ENCODE measurements at regions not wholly inside any gene's neighbourhood (a gene's known extent, or its start where the extent isn't known, plus 50 kb on each side); places are given as distances from the start of the nearest gene placed in this dataset.

DNA sequence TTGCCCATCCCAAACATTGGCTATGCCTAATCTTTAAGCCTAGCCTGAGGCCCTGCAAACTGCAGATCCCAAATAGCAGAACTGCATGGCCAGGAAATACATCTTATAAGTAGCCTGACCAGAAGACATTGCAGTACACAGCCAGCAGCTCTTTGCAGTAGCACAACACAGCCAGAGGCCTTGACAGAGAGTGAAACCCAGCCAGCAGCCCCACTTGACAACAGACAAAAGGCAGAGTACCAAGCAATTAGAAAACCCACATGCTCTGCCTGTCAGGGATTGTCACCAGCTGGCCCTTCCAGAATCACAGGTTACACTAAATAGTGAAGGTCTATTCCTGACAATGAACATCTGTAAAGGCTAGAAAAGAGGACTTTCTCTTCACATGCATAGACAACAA lies 242.8 kb upstream of the TMEM72 start:
- Histone ChIP-seq H3K4me2 (no peak overlapping the region), H3K27ac (no peak overlapping the region), H3K36me3 (no peaks in the 10 kb centered on the region), H3K9me3 (peaks cover 23% of the 10 kb centered on the region), H4K20me1 (no peaks in the 10 kb centered on the region), H3K4me1 (no peaks in the 10 kb centered on the region), H3K27me3 (no peaks in the 10 kb centered on the region), H3K9ac (no peak overlapping the region), H3K4me3 (no peak overlapping the region)
- no peak for TF ChIP-seq Cebpa-rat (IDR thresholded peaks at IDR 0.05)

DNA sequence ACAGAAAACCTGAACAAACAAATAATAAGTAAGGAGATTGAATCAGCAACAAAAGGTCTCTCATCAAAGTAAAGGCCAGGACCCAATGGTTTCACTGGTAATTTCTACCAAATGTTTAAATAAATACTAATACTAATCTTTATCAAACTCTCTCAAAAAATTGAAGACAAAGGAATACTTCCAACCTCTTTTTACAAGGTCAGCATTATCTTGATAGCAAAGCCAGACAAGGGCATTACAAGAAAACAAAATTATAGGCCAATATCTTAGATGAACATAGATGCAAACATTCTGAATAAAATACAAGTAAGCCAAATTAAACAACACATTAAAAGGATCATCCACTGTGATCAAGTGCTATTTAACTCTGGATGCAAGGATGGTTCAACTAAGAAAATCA lies 239.8 kb upstream of the TMEM72 start:
- Histone ChIP-seq H4K20me1 (no peaks in the 10 kb centered on the region), H3K4me1 (no peaks in the 10 kb centered on the region)
- TF ChIP-seq Cebpa-rat (IDR thresholded peaks at IDR 0.05) = no peak

DNA sequence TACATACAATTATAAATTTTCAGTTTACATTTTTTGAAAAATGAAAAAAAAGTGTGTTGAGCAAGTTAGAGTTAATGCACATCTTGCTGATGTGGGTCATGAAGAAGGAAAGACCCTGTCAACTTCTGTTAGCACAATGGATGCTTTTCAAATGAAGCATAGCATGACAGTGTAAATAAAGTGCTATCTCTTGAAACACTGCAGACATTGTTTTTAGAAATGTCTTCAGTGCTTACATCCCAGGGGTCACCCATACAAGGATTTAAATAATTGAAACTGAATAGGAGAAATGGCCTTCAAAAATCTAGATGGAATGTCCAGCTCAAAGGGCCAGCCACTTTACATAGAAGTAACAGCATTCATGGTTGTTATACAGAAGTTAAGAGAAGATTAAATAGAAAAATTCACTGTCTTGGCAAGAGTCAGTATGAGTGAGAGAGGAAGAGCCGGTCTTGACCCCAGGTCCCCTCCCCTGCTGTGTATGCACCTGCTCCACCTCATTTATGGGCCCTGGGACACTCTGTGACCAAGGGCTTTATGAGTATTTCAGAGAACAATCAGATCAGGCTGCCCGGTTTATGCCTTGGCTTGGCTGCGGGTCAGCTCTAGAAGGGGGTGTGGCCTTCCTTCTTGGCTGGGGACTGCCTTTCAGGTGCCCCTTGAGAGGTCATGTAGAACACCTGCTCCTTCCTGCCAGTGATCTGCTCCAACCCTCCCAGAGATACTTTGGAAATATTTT lies 237.7 kb upstream of the TMEM72 start:
- TF ChIP-seq Cebpa-rat (IDR thresholded peaks at IDR 0.05) = no peak
- Histone ChIP-seq H3K27ac (no peak overlapping the region), H3K4me1 (no peaks in the 10 kb centered on the region)

More for the DNA sequence above, 239.8 kb upstream of the TMEM72 start:
- Histone ChIP-seq H3K4me2 (no peak overlapping the region), H3K4me3 (no peak overlapping the region), H3K27ac (no peak overlapping the region), H3K9ac (no peak overlapping the region), H3K27me3 (no peaks in the 10 kb centered on the region), H3K9me3 (peaks cover 23% of the 10 kb centered on the region), H3K36me3 (no peaks in the 10 kb centered on the region)

GRCh38 chr10:44674536-44675386 lies 236.4 kb upstream of the TMEM72 start:
- no peaks in the 10 kb centered on the region for H3K9me3 ChIP-seq
- no peak overlapping the region for H3K4me2 ChIP-seq
- H3K27ac ChIP-seq = no peak overlapping the region
- H3K27me3 ChIP-seq = no peaks in the 10 kb centered on the region
- H3K9ac ChIP-seq = no peak overlapping the region
- H3K36me3 ChIP-seq = no peaks in the 10 kb centered on the region
- H3K4me3 ChIP-seq = no peak overlapping the region
- TF ChIP-seq Cebpa-rat (IDR thresholded peaks at IDR 0.05) = no peak
- no peaks in the 10 kb centered on the region for H4K20me1 ChIP-seq
- H3K4me1 ChIP-seq = no peaks in the 10 kb centered on the region

More for the DNA sequence above, 237.7 kb upstream of the TMEM72 start:
- H3K9ac ChIP-seq = no peak overlapping the region
- no peaks in the 10 kb centered on the region for H4K20me1 ChIP-seq
- H3K36me3 ChIP-seq = no peaks in the 10 kb centered on the region
- no peaks in the 10 kb centered on the region for H3K27me3 ChIP-seq
- no peak overlapping the region for H3K4me3 ChIP-seq
- H3K4me2 ChIP-seq = no peak overlapping the region
- peaks cover 3% of the 10 kb centered on the region for H3K9me3 ChIP-seq

GRCh38 chr10:44675387-44675874 lies 235.7 kb upstream of the TMEM72 start:
- Histone ChIP-seq H3K36me3 (no peaks in the 10 kb centered on the region), H3K27me3 (no peaks in the 10 kb centered on the region), H3K27ac (no peak overlapping the region), H4K20me1 (no peaks in the 10 kb centered on the region), H3K9ac (no peak overlapping the region), H3K4me2 (no peak overlapping the region), H3K4me3 (no peak overlapping the region), H3K9me3 (no peaks in the 10 kb centered on the region), H3K4me1 (no peaks in the 10 kb centered on the region)
- TF ChIP-seq Cebpa-rat (IDR thresholded peaks at IDR 0.05) = no peak

DNA sequence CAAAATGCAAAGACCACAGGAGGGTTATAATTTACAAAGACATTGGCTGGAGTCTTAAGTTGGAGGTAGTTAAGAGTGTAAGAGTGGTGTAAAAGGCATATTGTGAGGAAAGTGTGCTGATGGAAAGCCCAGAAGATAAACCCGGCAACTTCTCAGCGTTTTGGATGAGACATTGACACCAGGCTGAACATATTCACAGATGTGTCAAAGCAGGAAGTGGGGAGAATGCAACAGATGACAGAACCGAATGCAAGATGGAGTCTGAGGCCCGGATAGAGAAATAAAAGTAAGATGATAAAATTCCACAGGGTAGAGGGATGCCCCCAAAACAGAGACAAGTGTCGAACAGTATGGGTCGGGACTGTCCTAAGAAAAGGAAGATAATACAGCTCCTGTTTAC lies 230.4 kb upstream of the TMEM72 start:
- H3K9me3 ChIP-seq = no peaks in the 10 kb centered on the region
- H3K4me3 ChIP-seq = no peak overlapping the region
- no peaks in the 10 kb centered on the region for H4K20me1 ChIP-seq
- H3K9ac ChIP-seq = no peak overlapping the region
- TF ChIP-seq Cebpa-rat (IDR thresholded peaks at IDR 0.05) = no peak
- no peak overlapping the region for H3K4me2 ChIP-seq
- H3K36me3 ChIP-seq = no peaks in the 10 kb centered on the region
- no peaks in the 10 kb centered on the region for H3K27me3 ChIP-seq
- H3K4me1 ChIP-seq = no peaks in the 10 kb centered on the region
- H3K27ac ChIP-seq = no peak overlapping the region

DNA sequence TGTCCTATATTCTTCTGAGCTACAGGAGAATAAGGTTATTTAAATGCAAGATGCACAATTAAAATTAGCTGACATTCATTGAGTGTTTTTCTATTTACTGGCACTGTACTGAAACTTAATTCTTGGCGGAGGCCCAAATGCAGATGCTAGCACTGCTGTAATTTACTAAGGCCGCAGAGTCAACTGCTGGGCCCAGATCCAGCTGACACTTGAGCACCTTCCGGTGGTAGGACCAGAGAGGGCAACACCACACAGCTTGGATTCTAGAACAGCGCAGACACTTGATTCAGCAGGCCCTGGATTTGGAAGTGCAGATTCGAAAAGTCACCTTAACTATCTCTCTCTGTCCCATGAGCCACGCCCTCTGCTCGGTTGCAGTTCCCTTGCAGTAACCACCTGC lies 228.6 kb upstream of the TMEM72 start:
- H4K20me1 ChIP-seq = no peaks in the 10 kb centered on the region
- H3K9ac ChIP-seq = no peak overlapping the region
- no peaks in the 10 kb centered on the region for H3K4me1 ChIP-seq
- TF ChIP-seq Cebpa-rat (IDR thresholded peaks at IDR 0.05) = no peak
- H3K27ac ChIP-seq = no peak overlapping the region
- no peaks in the 10 kb centered on the region for H3K36me3 ChIP-seq
- no peaks in the 10 kb centered on the region for H3K9me3 ChIP-seq
- H3K4me2 ChIP-seq = no peak overlapping the region
- no peaks in the 10 kb centered on the region for H3K27me3 ChIP-seq
- H3K4me3 ChIP-seq = no peak overlapping the region

GRCh38 chr10:44684661-44685060 lies 226.5 kb upstream of the TMEM72 start:
- Histone ChIP-seq H3K9me3 (no peaks in the 10 kb centered on the region), H3K27ac (no peak overlapping the region)
- no peak for TF ChIP-seq Cebpa-rat (IDR thresholded peaks at IDR 0.05)

GRCh38 chr10:44685220-44685619 lies 225.9 kb upstream of the TMEM72 start:
- no peak overlapping the region for H3K27ac ChIP-seq
- no peaks in the 10 kb centered on the region for H3K9me3 ChIP-seq
- H3K4me1 ChIP-seq = no peaks in the 10 kb centered on the region
- no peak for TF ChIP-seq Cebpa-rat (IDR thresholded peaks at IDR 0.05)
- no peak overlapping the region for H3K9ac ChIP-seq
- H3K36me3 ChIP-seq = no peaks in the 10 kb centered on the region
- H4K20me1 ChIP-seq = no peaks in the 10 kb centered on the region
- no peak overlapping the region for H3K4me3 ChIP-seq
- H3K4me2 ChIP-seq = no peak overlapping the region
- no peaks in the 10 kb centered on the region for H3K27me3 ChIP-seq

More at GRCh38 chr10:44684661-44685060, 226.5 kb upstream of the TMEM72 start:
- Histone ChIP-seq H3K27me3 (no peaks in the 10 kb centered on the region), H4K20me1 (no peaks in the 10 kb centered on the region), H3K4me2 (no peak overlapping the region), H3K9ac (no peak overlapping the region), H3K36me3 (no peaks in the 10 kb centered on the region), H3K4me1 (no peaks in the 10 kb centered on the region), H3K4me3 (no peak overlapping the region)

DNA sequence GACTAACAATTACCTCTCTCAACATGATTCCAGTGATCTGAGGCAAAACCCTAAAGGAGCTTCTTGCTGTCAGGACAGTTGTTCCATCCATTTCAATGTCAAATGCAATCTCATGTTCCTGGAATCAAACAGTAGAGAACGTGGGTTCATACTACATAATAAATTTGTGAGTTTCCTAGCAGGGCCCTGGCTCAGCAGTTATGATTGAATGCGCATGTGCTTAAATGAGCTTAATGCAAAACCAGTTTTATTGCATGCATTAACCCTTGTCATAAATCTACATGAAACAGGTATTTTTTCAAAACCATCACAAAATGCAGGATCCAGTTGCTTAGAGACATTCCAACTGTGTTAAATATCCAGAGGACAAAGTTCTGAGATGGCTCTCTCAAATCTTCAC lies 225.4 kb upstream of the TMEM72 start:
- no peak overlapping the region for H3K27ac ChIP-seq
- H3K9me3 ChIP-seq = no peaks in the 10 kb centered on the region
- no peak for TF ChIP-seq Cebpa-rat (IDR thresholded peaks at IDR 0.05)

More for the DNA sequence above, 225.4 kb upstream of the TMEM72 start:
- Histone ChIP-seq H3K4me2 (no peak overlapping the region), H3K4me1 (no peaks in the 10 kb centered on the region), H3K36me3 (no peaks in the 10 kb centered on the region), H3K4me3 (no peak overlapping the region), H3K27me3 (no peaks in the 10 kb centered on the region), H3K9ac (no peak overlapping the region), H4K20me1 (no peaks in the 10 kb centered on the region)

Data from BLaER1 (cell line).